H9 (cell line): ENCODE measurements at regions not wholly inside any gene's neighbourhood (a gene's known extent, or its start where the extent isn't known, plus 50 kb on each side); places are given as distances from the start of the nearest gene placed in this dataset.
A peak's percentile ranks its signal among the peaks of the same experiment; 100 is the strongest.

Experiments
- DNase-seq: peaks from one replicate; pipeline ENCODE4 v3.0.0-alpha.2; 2017
- H2AFZ ChIP-seq: one replicate; pipeline ENCODE4 v1.6.1; 2013; ENCODE audit warnings: mild to moderate bottlenecking, low read length, control low read depth, moderate library complexity
- H2AK5ac ChIP-seq: 2 replicates; pipeline ENCODE4 v1.6.1; 2013; ENCODE audit warnings: low read length, control low read depth, mixed read lengths; ENCODE audit not compliant: insufficient read length
- H2BK120ac ChIP-seq: one replicate; pipeline ENCODE4 v1.6.1; 2013; ENCODE audit warnings: low read depth, mild to moderate bottlenecking, low read length, control low read depth, inconsistent platforms; ENCODE audit not compliant: poor library complexity, severe bottlenecking
- H2BK12ac ChIP-seq: 2 replicates; pipeline ENCODE4 v1.6.1; 2013; ENCODE audit warnings: low read length, control low read depth, mixed read lengths, low read depth; ENCODE audit not compliant: insufficient read length
- H2BK15ac ChIP-seq: 2 replicates; pipeline ENCODE4 v1.6.1; 2013; ENCODE audit warnings: low read depth, low read length, control low read depth
- H2BK20ac ChIP-seq: one replicate; pipeline ENCODE4 v1.6.1; 2013; ENCODE audit warnings: low read depth, mild to moderate bottlenecking, low read length, control low read depth, inconsistent platforms; ENCODE audit not compliant: poor library complexity, severe bottlenecking
- H2BK5ac ChIP-seq: 2 replicates; pipeline ENCODE4 v1.6.1; 2013; ENCODE audit warnings: low read length, control low read depth, mixed read lengths; ENCODE audit not compliant: insufficient read length
- H3K14ac ChIP-seq: 2 replicates; pipeline ENCODE4 v1.6.1; 2013; ENCODE audit warnings: low read length, control low read depth; ENCODE audit not compliant: insufficient read depth
- H3K18ac ChIP-seq: 2 replicates; pipeline ENCODE4 v1.6.1; 2013; ENCODE audit warnings: low read depth, mild to moderate bottlenecking, mixed read lengths, low read length, control low read depth; ENCODE audit not compliant: insufficient read length
- H3K23ac ChIP-seq: 2 replicates; pipeline ENCODE4 v1.6.1; 2013; ENCODE audit warnings: low read length, control low read depth, mixed read lengths, low read depth; ENCODE audit not compliant: insufficient read length
- H3K23me2 ChIP-seq: 2 replicates; pipeline ENCODE4 v1.6.1; 2013; ENCODE audit warnings: low read depth, mild to moderate bottlenecking, mixed read lengths, low read length, control low read depth; ENCODE audit not compliant: insufficient read length, poor library complexity, severe bottlenecking
- H3K27ac ChIP-seq: 2 replicates; pipeline ENCODE4 v1.5.1; 2013; ENCODE audit warnings: low read length, control low read depth, mixed read lengths, low read depth; ENCODE audit not compliant: insufficient read length
- H3K27me3 ChIP-seq: 2 replicates; pipeline ENCODE4 v1.6.1; 2013; ENCODE audit warnings: low read length, control low read depth, inconsistent platforms; ENCODE audit not compliant: insufficient read depth
- H3K4ac ChIP-seq: 2 replicates; pipeline ENCODE4 v1.6.1; 2013; ENCODE audit warnings: low read depth, mild to moderate bottlenecking, control low read depth, inconsistent platforms, low read length, moderate library complexity
- H3K4me1 ChIP-seq: 2 replicates; pipeline ENCODE4 v1.6.1; 2013; ENCODE audit warnings: low read length, control low read depth, inconsistent platforms; ENCODE audit not compliant: insufficient read depth
- H3K4me2 ChIP-seq: 2 replicates; pipeline ENCODE4 v1.6.1; 2013; ENCODE audit warnings: low read length, control low read depth, mixed read lengths; ENCODE audit not compliant: insufficient read length, insufficient read depth
- H3K56ac ChIP-seq: 2 replicates; pipeline ENCODE4 v1.6.1; 2013; ENCODE audit warnings: low read depth, mild to moderate bottlenecking, mixed read lengths, low read length, control low read depth; ENCODE audit not compliant: insufficient read length
- H3K79me1 ChIP-seq: 2 replicates; pipeline ENCODE4 v1.6.1; 2013; ENCODE audit warnings: low read depth, mild to moderate bottlenecking, moderate library complexity, low read length, control low read depth, inconsistent platforms; ENCODE audit not compliant: insufficient read depth, poor library complexity, severe bottlenecking
- H3K79me2 ChIP-seq: 2 replicates; pipeline ENCODE4 v1.6.1; 2013; ENCODE audit warnings: low read length, control low read depth, inconsistent platforms; ENCODE audit not compliant: insufficient read depth
- H3K9ac ChIP-seq: 2 replicates; pipeline ENCODE4 v1.6.1; 2013; ENCODE audit warnings: low read length, control low read depth, mixed read lengths; ENCODE audit not compliant: insufficient read length; ENCODE audit errors: extremely low read depth
- H3K9me3 ChIP-seq: one replicate; pipeline ENCODE4 v1.6.1; 2013; ENCODE audit warnings: low read depth, low read length, inconsistent platforms; ENCODE audit not compliant: control insufficient read depth
- H3T11ph ChIP-seq: one replicate; pipeline ENCODE4 v1.6.1; 2013; ENCODE audit warnings: mild to moderate bottlenecking, low read length, control low read depth, inconsistent platforms
- H4K20me1 ChIP-seq: one replicate; pipeline ENCODE4 v1.6.1; 2013; ENCODE audit not compliant: control insufficient read depth, insufficient read length, insufficient read depth
- H4K5ac ChIP-seq: 2 replicates; pipeline ENCODE4 v1.6.1; 2013; ENCODE audit warnings: low read depth, mild to moderate bottlenecking, mixed read lengths, low read length, control low read depth; ENCODE audit not compliant: insufficient read length
- H4K8ac ChIP-seq: replicated peaks from 2 replicates; pipeline ENCODE4 v1.6.1; 2013; ENCODE audit warnings: low read length, control low read depth, mixed read lengths, low read depth; ENCODE audit not compliant: insufficient read length
- H4K91ac ChIP-seq: 2 replicates; pipeline ENCODE4 v1.6.1; 2013; ENCODE audit warnings: low read depth, mild to moderate bottlenecking, moderate library complexity, mixed read lengths, low read length, control low read depth; ENCODE audit not compliant: insufficient read length
- H3K27ac Mint-ChIP-seq, 3 experiments: 2 replicates in 2 of 3; 3 replicates in 1 of 3; pipeline ENCODE4 v1.8.0; 2020 to 2021; ENCODE audit warnings: mixed read lengths in 3 of 3, mild to moderate bottlenecking in 1 of 3, moderate library complexity in 1 of 3
- H3K27me3 Mint-ChIP-seq: 2 replicates; pipeline ENCODE4 v1.8.0; 2021; ENCODE audit warnings: low read depth, mild to moderate bottlenecking, moderate library complexity, mixed read lengths
- H3K36me3 Mint-ChIP-seq, 3 experiments: 2 replicates in 2 of 3; 3 replicates in 1 of 3; pipeline ENCODE4 v1.8.0; 2020 to 2021; ENCODE audit warnings: low read depth in 3 of 3, mixed read lengths in 3 of 3; ENCODE audit not compliant: insufficient read depth in 1 of 3
- H3K4me1 Mint-ChIP-seq, 2 experiments: 2 replicates each; pipeline ENCODE4 v1.8.0; 2020; ENCODE audit warnings: mixed read lengths in 2 of 2
- H3K4me3 Mint-ChIP-seq, 2 experiments: 2 replicates in 1 of 2; 3 replicates in 1 of 2; pipeline ENCODE4 v1.8.0; 2020 to 2021; ENCODE audit warnings: mild to moderate bottlenecking in 2 of 2, mixed read lengths in 2 of 2, moderate library complexity in 1 of 2
- H3K9me3 Mint-ChIP-seq, 2 experiments: 2 replicates in 1 of 2; 3 replicates in 1 of 2; pipeline ENCODE4 v1.8.0; 2020; ENCODE audit warnings: mild to moderate bottlenecking in 2 of 2, mixed read lengths in 2 of 2, moderate library complexity in 1 of 2
- WGBS: extraction: QIAGEN DNeasy Blood & Tissue Kit; methylation state at CpG from one replicate; pipeline ENCODE4 v1.1.7; 2013; ENCODE audit warnings: missing lambda C conversion rate, low lambda C conversion rate, mixed read lengths; ENCODE audit not compliant: insufficient read length; ENCODE audit errors: extremely low coverage; 5-methylcytosine and 5-hydroxymethylcytosine counted together
- TF ChIP-seq, protein P1 (sequence below): fragments of 200-600 bp; sonication (generic); conservative IDR thresholded peaks from 3 replicates; pipeline ENCODE4 v1.8.0; 2021; ENCODE audit warnings: antibody characterized with exemption, mild to moderate bottlenecking

DNA sequence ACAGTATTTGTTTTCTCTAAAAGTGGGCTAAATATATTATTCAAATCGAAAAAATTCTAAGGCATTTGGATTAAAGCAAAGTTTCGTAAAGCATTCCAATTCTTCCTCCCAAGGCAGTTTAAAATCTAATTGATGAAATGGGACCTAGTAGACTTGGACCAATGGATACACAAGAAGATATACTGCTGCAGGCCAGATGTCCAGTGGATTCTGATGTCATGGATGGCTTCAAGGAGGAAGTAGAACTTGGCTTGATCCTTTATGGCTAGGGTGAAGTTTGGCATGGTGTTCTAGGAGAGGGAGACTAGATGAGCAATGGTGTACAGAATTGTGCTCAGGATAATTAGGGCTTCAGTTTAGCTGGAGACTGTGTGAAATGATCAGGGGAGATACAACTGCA is 559.5 kb upstream of the MMS22L start:
- H3K4me2 ChIP-seq = no peak overlapping the region
- H3K27ac ChIP-seq = no peak overlapping the region
- H2BK12ac ChIP-seq = no peak overlapping the region
- H2AK5ac ChIP-seq = no peak overlapping the region
- Mint-ChIP-seq H3K9me3 (no peaks in the 10 kb centered on the region), H3K36me3 (peaks cover 0 to 32% (median 0%) of the 10 kb centered on the region in 3 experiments; a peak in 2 of 7 replicates), H3K27ac (peak overlapping the region in 1 of 3 experiments; percentile 56; a peak in 1 of 7 replicates), H3K27me3 (no peaks in the 10 kb centered on the region), H3K4me1 (peaks cover 5 to 8% of the 10 kb centered on the region in 2 experiments), H3K4me3 (no peak overlapping the region)
- WGBS = no CpG with 5 or more reads among the region's 2 CpGs
- H3K18ac ChIP-seq = no peak overlapping the region
- H4K91ac ChIP-seq = no peak overlapping the region
- DNase-seq = no peak
- H3K79me2 ChIP-seq = no peaks in the 10 kb centered on the region
- no peaks in the 10 kb centered on the region for H3K23me2 ChIP-seq
- H2AFZ ChIP-seq = no peak overlapping the region
- no peak overlapping the region for H3K14ac ChIP-seq
- TF ChIP-seq, protein P1, sequence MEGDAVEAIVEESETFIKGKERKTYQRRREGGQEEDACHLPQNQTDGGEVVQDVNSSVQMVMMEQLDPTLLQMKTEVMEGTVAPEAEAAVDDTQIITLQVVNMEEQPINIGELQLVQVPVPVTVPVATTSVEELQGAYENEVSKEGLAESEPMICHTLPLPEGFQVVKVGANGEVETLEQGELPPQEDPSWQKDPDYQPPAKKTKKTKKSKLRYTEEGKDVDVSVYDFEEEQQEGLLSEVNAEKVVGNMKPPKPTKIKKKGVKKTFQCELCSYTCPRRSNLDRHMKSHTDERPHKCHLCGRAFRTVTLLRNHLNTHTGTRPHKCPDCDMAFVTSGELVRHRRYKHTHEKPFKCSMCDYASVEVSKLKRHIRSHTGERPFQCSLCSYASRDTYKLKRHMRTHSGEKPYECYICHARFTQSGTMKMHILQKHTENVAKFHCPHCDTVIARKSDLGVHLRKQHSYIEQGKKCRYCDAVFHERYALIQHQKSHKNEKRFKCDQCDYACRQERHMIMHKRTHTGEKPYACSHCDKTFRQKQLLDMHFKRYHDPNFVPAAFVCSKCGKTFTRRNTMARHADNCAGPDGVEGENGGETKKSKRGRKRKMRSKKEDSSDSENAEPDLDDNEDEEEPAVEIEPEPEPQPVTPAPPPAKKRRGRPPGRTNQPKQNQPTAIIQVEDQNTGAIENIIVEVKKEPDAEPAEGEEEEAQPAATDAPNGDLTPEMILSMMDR = no peak
- no peak overlapping the region for H4K8ac ChIP-seq
- no peak overlapping the region for H3K56ac ChIP-seq
- no peaks in the 10 kb centered on the region for H3K4me1 ChIP-seq
- no peak overlapping the region for H2BK5ac ChIP-seq
- H3K27me3 ChIP-seq = no peaks in the 10 kb centered on the region
- H2BK20ac ChIP-seq = no peak overlapping the region
- H2BK15ac ChIP-seq = no peak overlapping the region; the same call in 1 of the 2 replicates
- H4K5ac ChIP-seq = no peak overlapping the region
- no peaks in the 10 kb centered on the region for H3K9me3 ChIP-seq
- H4K20me1 ChIP-seq = no peaks in the 10 kb centered on the region
- no peak overlapping the region for H3K9ac ChIP-seq
- no peak overlapping the region for H3K4ac ChIP-seq
- H3K79me1 ChIP-seq = no peaks in the 10 kb centered on the region
- H2BK120ac ChIP-seq = no peak overlapping the region
- no peak overlapping the region for H3K23ac ChIP-seq
- H3T11ph ChIP-seq = no peak overlapping the region
